IMR-90 (cell line): ENCODE measurements at regions not wholly inside any gene's neighbourhood (a gene's known extent, or its start where the extent isn't known, plus 50 kb on each side); places are given as distances from the start of the nearest gene placed in this dataset.

ENCODE experiments used
- ATAC-seq: fragments of 200-7000 bp; cut with Tn5 transposase; 2 replicates; pipeline ENCODE4 v1.9.1; 2020; ENCODE audit warnings: low read depth, mild to moderate bottlenecking, moderate library complexity
- BruUV-seq: library from RNA; stranded (reverse); fragments of 400-500 nt; replicated peaks from 2 replicates; lab custom pipeline; 2021; lab: Mats Ljungman, UMichigan
- CTCF ChIA-PET: fragments of 300-600 bp; formaldehyde crosslinking; extraction: SDS; loops from one replicate; lab custom pipeline; 2021; ENCODE audit warnings: antibody characterized with exemption; lab: Yijun Ruan, JAX
- POLR2A ChIA-PET: fragments of 300-600 bp; sonication (Branson Sonifier 250); formaldehyde crosslinking; loops from one replicate; lab custom pipeline; 2022; ENCODE audit warnings: antibody characterized with exemption; ENCODE audit not compliant: unreplicated experiment; lab: Charles Lee
- DNase-seq: peaks from one replicate; pipeline ENCODE4 v3.0.0; 2013
- H2AFZ ChIP-seq: replicated peaks from 2 replicates; pipeline ENCODE3; 2013; ENCODE audit warnings: low read length, mild to moderate bottlenecking; ENCODE audit not compliant: poor library complexity
- H2AK5ac ChIP-seq: 2 replicates; pipeline ENCODE4 v1.6.1; 2013; ENCODE audit warnings: low read depth, low read length, inconsistent platforms
- H2AK9ac ChIP-seq: replicated peaks from 2 replicates; pipeline ENCODE3; 2013; ENCODE audit warnings: mild to moderate bottlenecking, low read depth, low read length, moderate library complexity; ENCODE audit not compliant: poor library complexity
- H2BK120ac ChIP-seq: 2 replicates; pipeline ENCODE4 v1.6.1; 2013; ENCODE audit warnings: low read depth, low read length, inconsistent platforms
- H2BK15ac ChIP-seq: 3 replicates; pipeline ENCODE4 v1.6.1; 2013; ENCODE audit warnings: low read depth, low read length, inconsistent platforms
- H2BK20ac ChIP-seq: 2 replicates; pipeline ENCODE4 v1.6.1; 2013; ENCODE audit warnings: low read depth, mild to moderate bottlenecking, inconsistent platforms, low read length, moderate library complexity
- H2BK5ac ChIP-seq: 2 replicates; pipeline ENCODE4 v1.6.1; 2013; ENCODE audit warnings: mild to moderate bottlenecking, low read depth, low read length, inconsistent platforms; ENCODE audit not compliant: poor library complexity, severe bottlenecking
- H3K14ac ChIP-seq: replicated peaks from 2 replicates; pipeline ENCODE4 v1.6.1; 2013; ENCODE audit warnings: low read depth, low read length, inconsistent platforms
- H3K18ac ChIP-seq: 2 replicates; pipeline ENCODE4 v1.6.1; 2013; ENCODE audit warnings: low read depth, low read length, control low read depth
- H3K23ac ChIP-seq: 2 replicates; pipeline ENCODE4 v1.6.1; 2013; ENCODE audit warnings: low read depth, low read length, inconsistent platforms
- H3K27ac ChIP-seq: 2 replicates; pipeline ENCODE4 v1.5.1; 2013; ENCODE audit warnings: mild to moderate bottlenecking, control low read depth, low read length; ENCODE audit not compliant: insufficient read depth
- H3K27me3 ChIP-seq: 2 replicates; pipeline ENCODE4 v1.6.1; 2013; ENCODE audit warnings: low read length; ENCODE audit not compliant: control insufficient read depth, insufficient read depth
- H3K36me3 ChIP-seq: 2 replicates; pipeline ENCODE4 v1.6.1; 2013; ENCODE audit warnings: low read length, mixed read lengths; ENCODE audit not compliant: control insufficient read depth, insufficient read depth
- H3K4ac ChIP-seq: 2 replicates; pipeline ENCODE4 v1.6.1; 2013; ENCODE audit warnings: low read depth, low read length, inconsistent platforms
- H3K4me1 ChIP-seq: 2 replicates; pipeline ENCODE4 v1.6.1; 2013; ENCODE audit warnings: low read length, mixed read lengths; ENCODE audit not compliant: control insufficient read depth, insufficient read depth
- H3K4me2 ChIP-seq: 2 replicates; pipeline ENCODE4 v1.6.1; 2013; ENCODE audit warnings: low read depth, mild to moderate bottlenecking, control low read depth, low read length, moderate library complexity
- H3K4me3 ChIP-seq: 2 replicates; pipeline ENCODE4 v1.5.1; 2013; ENCODE audit warnings: low read depth, mild to moderate bottlenecking, control low read depth, low read length, moderate library complexity; ENCODE audit not compliant: insufficient read depth
- H3K56ac ChIP-seq: 2 replicates; pipeline ENCODE4 v1.6.1; 2013; ENCODE audit warnings: low read length, inconsistent platforms; ENCODE audit not compliant: insufficient read depth; ENCODE audit errors: extremely low read depth
- H3K79me1 ChIP-seq, 2 experiments: 2 replicates each; pipeline ENCODE4 v1.6.1; 2013; ENCODE audit warnings: low read length in 2 of 2, inconsistent platforms in 1 of 2, low read depth in 1 of 2
- H3K9ac ChIP-seq: 2 replicates; pipeline ENCODE4 v1.6.1; 2013; ENCODE audit warnings: low read depth, low read length, control low read depth
- H3K9me1 ChIP-seq: 2 replicates; pipeline ENCODE4 v1.6.1; 2013; ENCODE audit warnings: low read length, inconsistent platforms; ENCODE audit not compliant: insufficient read depth
- H3K9me3 ChIP-seq: 2 replicates; pipeline ENCODE4 v1.6.1; 2013; ENCODE audit warnings: low read length; ENCODE audit not compliant: control insufficient read depth, insufficient read depth
- H4K20me1 ChIP-seq: 2 replicates; pipeline ENCODE4 v1.6.1; 2013; ENCODE audit warnings: low read length, inconsistent platforms; ENCODE audit not compliant: insufficient read depth
- H4K5ac ChIP-seq: 2 replicates; pipeline ENCODE4 v1.6.1; 2013; ENCODE audit warnings: mild to moderate bottlenecking, low read depth, low read length, control low read depth
- H4K8ac ChIP-seq, 2 experiments: 2 replicates each; pipeline ENCODE4 v1.6.1; 2013; ENCODE audit warnings: low read depth in 2 of 2, low read length in 2 of 2, control low read depth in 1 of 2, inconsistent platforms in 1 of 2
- H4K91ac ChIP-seq: 2 replicates; pipeline ENCODE4 v1.6.1; 2013; ENCODE audit warnings: low read depth, low read length, inconsistent platforms; ENCODE audit not compliant: insufficient read depth
- BHLHE40 ChIP-seq: fragments of 150-350 bp; IDR thresholded peaks from 2 replicates; pipeline ENCODE4 v1.6.1; 2016; ENCODE audit warnings: mild to moderate bottlenecking, low read depth, low read length
- CEBPB ChIP-seq: IDR thresholded peaks from 2 replicates; pipeline ENCODE4 v1.6.1; 2012; ENCODE audit warnings: low read depth, low read length, improper control_type of control experiment
- CHD1 ChIP-seq: IDR thresholded peaks from 2 replicates; pipeline ENCODE4 v1.6.1; 2012; ENCODE audit warnings: low read depth, low read length, improper control_type of control experiment
- MAFK ChIP-seq: IDR thresholded peaks from 2 replicates; pipeline ENCODE4 v1.6.1; 2012; ENCODE audit warnings: low read depth, low read length, improper control_type of control experiment
- MXI1 ChIP-seq: IDR thresholded peaks from 2 replicates; pipeline ENCODE4 v1.6.1; 2012; ENCODE audit warnings: low read depth, mild to moderate bottlenecking, low read length, moderate library complexity, borderline replicate concordance
- NFE2L2 ChIP-seq: fragments of 150-350 bp; IDR thresholded peaks from 2 replicates; pipeline ENCODE4 v1.6.1; 2016; ENCODE audit warnings: low read depth, mild to moderate bottlenecking, low read length
- RAD21 ChIP-seq: IDR thresholded peaks from 2 replicates; pipeline ENCODE4 v1.6.1; 2012; ENCODE audit warnings: low read length, improper control_type of control experiment
- RFX5 ChIP-seq: IDR thresholded peaks from 2 replicates; pipeline ENCODE4 v1.8.0; 2012; ENCODE audit warnings: low read depth, mild to moderate bottlenecking, low read length, moderate library complexity
- SMC3 ChIP-seq: fragments of 150-350 bp; IDR thresholded peaks from 2 replicates; pipeline ENCODE4 v1.6.1; 2016; ENCODE audit warnings: low read depth, mild to moderate bottlenecking, antibody characterized with exemption, low read length, moderate library complexity
- WGBS, 2 experiments: methylation state at CpG; one replicate each; pipeline versions ENCODE4 v1.1.5 to v1.1.7; 2013; ENCODE audit warnings: missing lambda C conversion rate in 2 of 2; ENCODE audit not compliant: insufficient read length in 1 of 2; ENCODE audit errors: extremely low coverage in 2 of 2; 5-methylcytosine and 5-hydroxymethylcytosine counted together
- dilution Hi-C: fragments of 300-500 bp; cut with HindIII; formaldehyde crosslinking; loops from one replicate; pipeline ENCODE4 v1.14.3; 2018; ENCODE audit warnings: low sequenced_read_pairs; ENCODE audit not compliant: unreplicated experiment
- in situ Hi-C: fragments of 300-500 bp; cut with MboI; formaldehyde crosslinking; loops from 3 replicates; pipeline ENCODE4 v1.14.3; 2019; ENCODE audit warnings: low sequenced_read_pairs, inconsistent platforms, mixed read lengths
- intact Hi-C: fragments of 100-400 bp; cut with micrococcal nuclease; formaldehyde crosslinking; loops from 2 replicates; pipeline ENCODE4 v1.10.0; 2022
- TF ChIP-seq, protein P1 (sequence below): fragments of 150-350 bp; IDR thresholded peaks from 2 replicates; pipeline ENCODE4 v1.6.1; 2017; ENCODE audit warnings: mild to moderate bottlenecking, antibody characterized with exemption, low read length, low read depth

DNA sequence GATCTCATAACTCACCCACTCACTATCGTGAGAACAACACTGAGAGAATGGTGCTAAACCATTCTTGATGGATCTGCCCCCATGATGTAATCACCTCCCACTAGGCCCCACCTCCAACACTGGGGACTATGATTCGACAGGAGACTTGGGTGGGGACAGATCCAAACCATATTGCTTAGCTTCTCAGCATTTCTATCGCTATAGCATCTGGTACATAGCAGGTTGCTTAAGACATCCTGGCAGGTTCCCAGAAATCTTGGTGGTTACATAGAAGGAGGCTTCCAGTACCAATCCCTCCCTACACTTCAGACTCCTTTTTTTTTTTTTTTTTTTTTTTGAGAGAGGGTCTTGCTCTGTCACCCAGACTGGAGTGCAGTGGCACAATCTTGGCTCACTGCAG lies 487.8 kb downstream of the EDEM1 start:
- no peak overlapping the region for H3K23ac ChIP-seq
- H3K9me1 ChIP-seq = no peaks in the 10 kb centered on the region
- no peak overlapping the region for H2BK120ac ChIP-seq
- ATAC-seq (no peak), DNase-seq (no peak)
- H3K36me3 ChIP-seq = no peaks in the 10 kb centered on the region
- no peak overlapping the region for H2AK5ac ChIP-seq
- H3K4me3 ChIP-seq = no peak overlapping the region
- no peaks in the 10 kb centered on the region for H4K20me1 ChIP-seq
- H3K79me1 ChIP-seq = no peaks in the 10 kb centered on the region
- no peak overlapping the region for H3K9ac ChIP-seq
- in situ Hi-C loops = no loop called here
- dilution Hi-C loops = no loop called here
- no peak overlapping the region for H4K91ac ChIP-seq
- TF ChIP-seq CEBPB (no peak), BHLHE40 (no peak), RAD21 (no peak), NFE2L2 (no peak), CHD1 (no peak), RFX5 (no peak), SMC3 (no peak), MXI1 (no peak), MAFK (no peak)
- TF ChIP-seq, protein P1, sequence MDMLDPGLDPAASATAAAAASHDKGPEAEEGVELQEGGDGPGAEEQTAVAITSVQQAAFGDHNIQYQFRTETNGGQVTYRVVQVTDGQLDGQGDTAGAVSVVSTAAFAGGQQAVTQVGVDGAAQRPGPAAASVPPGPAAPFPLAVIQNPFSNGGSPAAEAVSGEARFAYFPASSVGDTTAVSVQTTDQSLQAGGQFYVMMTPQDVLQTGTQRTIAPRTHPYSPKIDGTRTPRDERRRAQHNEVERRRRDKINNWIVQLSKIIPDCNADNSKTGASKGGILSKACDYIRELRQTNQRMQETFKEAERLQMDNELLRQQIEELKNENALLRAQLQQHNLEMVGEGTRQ = no peak
- no peak overlapping the region for H4K8ac ChIP-seq
- H2BK5ac ChIP-seq = no peak overlapping the region
- H3K27ac ChIP-seq = no peak overlapping the region
- H4K5ac ChIP-seq = no peak overlapping the region
- H3K4me2 ChIP-seq = no peak overlapping the region
- POLR2A ChIA-PET = no interaction called here
- no CpG with 5 or more reads among the region's 3 CpGs for WGBS, 2 experiments
- no peak overlapping the region for H3K56ac ChIP-seq
- H2BK15ac ChIP-seq = no peak overlapping the region
- intact Hi-C loops = no loop called here
- no peak overlapping the region for H3K18ac ChIP-seq
- no peaks in the 10 kb centered on the region for H3K4me1 ChIP-seq
- CTCF ChIA-PET = no interaction called here
- no peaks in the 10 kb centered on the region for H3K27me3 ChIP-seq
- no peak overlapping the region for H2AFZ ChIP-seq
- BruUV-seq = no TSS peak
- no peak overlapping the region for H3K4ac ChIP-seq
- H2BK20ac ChIP-seq = no peak overlapping the region
- H2AK9ac ChIP-seq = no peak overlapping the region
- H3K9me3 ChIP-seq = peaks cover 9% of the 10 kb centered on the region
- H3K14ac ChIP-seq = no peak overlapping the region
